GM12873 (cell line): ENCODE measurements at regions not wholly inside any gene's neighbourhood (a gene's known extent, or its start where the extent isn't known, plus 50 kb on each side); places are given as distances from the start of the nearest gene placed in this dataset.

Experiments used
- TF ChIP-seq, protein P1 (sequence below): IDR thresholded peaks from 2 replicates; pipeline ENCODE4 v1.5.1; 2012; ENCODE audit warnings: low read depth, mild to moderate bottlenecking, moderate library complexity, low read length, control low read depth; ENCODE audit not compliant: insufficient read depth; ENCODE audit errors: missing control alignments

DNA sequence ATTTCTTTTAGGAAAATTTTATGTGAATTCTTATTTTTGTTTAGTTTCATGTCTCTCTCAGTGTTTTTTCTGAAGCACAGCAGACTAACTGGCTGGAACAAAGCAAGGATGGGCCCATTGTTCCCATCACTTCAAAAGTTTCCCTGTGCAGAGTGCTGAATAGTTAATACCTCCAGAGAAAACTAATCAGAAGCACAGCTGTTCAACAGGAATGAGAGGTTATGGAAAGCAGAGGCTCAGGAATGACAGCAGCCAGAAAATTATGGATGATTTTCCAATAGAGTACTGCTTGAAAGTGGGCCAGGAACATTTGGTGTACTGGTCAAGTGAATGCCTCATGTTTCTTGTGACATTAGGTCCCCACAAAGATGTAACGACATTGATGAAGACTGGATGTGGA is 173.0 kb upstream of the TARS1 start:
- TF ChIP-seq, protein P1, sequence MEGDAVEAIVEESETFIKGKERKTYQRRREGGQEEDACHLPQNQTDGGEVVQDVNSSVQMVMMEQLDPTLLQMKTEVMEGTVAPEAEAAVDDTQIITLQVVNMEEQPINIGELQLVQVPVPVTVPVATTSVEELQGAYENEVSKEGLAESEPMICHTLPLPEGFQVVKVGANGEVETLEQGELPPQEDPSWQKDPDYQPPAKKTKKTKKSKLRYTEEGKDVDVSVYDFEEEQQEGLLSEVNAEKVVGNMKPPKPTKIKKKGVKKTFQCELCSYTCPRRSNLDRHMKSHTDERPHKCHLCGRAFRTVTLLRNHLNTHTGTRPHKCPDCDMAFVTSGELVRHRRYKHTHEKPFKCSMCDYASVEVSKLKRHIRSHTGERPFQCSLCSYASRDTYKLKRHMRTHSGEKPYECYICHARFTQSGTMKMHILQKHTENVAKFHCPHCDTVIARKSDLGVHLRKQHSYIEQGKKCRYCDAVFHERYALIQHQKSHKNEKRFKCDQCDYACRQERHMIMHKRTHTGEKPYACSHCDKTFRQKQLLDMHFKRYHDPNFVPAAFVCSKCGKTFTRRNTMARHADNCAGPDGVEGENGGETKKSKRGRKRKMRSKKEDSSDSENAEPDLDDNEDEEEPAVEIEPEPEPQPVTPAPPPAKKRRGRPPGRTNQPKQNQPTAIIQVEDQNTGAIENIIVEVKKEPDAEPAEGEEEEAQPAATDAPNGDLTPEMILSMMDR = no peak

DNA sequence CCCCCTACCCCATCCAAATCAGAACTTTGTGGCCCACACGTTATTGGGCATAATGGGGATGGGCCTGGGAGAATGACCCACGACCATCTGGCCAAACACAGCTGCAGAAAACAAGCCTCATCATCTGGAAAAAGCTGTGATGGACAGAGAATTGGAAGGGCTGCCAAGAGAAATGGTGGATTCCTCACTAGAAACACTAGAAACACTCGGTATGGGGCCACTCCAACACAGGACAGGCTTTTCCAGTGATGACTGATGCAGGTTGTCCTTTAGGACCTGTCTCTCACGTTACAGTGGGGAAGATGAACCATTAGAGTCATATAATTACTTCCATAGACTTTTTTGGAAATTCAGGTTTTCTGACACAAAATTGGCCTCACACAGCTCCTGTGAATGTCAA is 172.4 kb upstream of the TARS1 start:
- TF ChIP-seq, protein P1 = no peak

DNA sequence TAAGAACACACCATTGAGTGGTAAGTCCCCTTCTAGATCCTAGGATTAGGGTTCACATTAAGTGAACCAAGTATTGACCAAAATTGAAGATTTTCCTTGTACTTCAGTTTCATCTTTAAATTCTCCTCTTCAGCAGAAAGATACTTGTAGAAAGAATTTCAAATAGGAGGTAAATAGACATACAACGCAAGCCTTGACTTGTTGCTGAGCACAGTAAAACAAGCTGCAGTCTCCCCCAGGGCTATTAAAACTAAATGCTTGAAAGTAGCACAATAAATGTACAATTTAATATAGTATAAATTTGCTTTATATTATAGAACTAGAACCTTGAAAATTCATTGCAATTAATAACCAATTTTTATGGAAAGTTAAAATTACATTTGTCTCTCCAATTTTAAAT is 170.1 kb upstream of the TARS1 start:
- TF ChIP-seq, protein P1 = no peak

DNA sequence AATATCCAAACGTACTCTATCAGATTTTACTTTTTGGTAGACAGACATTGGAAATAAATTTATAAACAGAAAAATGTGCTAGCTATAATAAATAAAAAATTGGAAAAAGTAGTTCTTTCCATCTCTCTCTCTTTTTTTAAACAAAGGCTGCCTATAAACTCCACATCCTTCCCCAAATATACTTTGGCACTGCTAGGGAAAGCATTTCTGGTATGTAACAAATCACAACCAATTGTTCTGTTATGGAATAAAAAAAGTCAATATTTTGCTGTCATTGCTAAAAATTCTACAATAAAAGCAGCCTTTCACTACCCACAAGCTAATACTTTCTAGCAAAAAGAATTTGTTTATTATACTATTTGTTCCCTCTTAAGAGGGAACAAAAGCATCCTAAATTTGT is 169.2 kb upstream of the TARS1 start:
- TF ChIP-seq, protein P1 = no peak

DNA sequence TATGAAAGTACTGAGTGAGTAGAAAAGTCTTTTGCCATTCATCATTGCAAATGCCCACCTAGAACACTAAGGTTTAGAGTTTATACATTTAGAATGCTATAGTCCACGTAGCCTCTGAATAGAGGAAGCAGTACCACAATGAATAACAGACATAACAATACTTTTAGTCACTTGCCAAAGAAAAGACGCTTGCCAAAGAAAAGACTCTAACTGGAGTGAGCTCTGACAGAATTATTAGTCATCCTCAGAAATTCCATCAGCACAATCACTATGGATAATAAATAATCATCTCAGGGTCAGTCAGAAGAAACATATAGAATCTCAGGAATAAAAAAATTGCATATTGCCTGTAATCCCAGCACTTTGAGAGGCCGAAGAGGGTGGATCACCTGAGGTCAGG is 168.5 kb upstream of the TARS1 start:
- TF ChIP-seq, protein P1 = no peak

DNA sequence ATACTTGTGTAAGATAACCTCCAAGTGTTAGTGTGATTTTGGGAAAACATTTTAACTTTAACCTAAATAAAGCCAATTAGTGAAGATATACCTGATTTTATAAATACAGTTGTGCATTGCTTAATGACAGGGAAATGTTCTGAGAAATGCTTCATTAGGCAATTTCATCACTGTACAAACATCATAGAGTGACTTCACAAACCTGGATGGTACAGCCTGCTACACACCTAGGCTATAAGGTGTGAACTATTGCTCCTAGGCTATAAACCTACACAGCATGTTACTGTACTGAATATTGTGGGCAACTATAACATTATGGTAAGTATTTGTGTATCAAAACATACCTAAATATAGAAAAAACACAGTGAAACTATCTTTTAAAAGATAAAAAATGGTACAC is 166.8 kb upstream of the TARS1 start:
- TF ChIP-seq, protein P1 = no peak

DNA sequence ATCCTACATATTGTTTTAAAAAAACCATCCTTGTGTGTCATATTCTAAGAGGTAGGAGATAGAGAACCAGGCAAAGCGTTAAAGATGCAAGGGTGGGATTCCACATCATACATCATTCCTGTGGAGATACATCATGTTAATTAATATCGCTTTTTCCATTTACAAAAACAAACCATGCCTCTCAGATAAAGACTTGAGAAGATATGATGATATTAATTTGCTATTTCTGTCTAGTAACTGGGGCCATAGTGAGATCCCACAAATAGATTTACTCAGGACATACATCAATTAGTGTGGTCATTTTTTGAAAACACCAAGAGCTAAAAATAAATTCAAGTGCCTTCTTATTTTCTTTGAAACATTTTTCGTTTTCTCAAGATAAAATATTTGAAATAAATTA is 165.4 kb upstream of the TARS1 start:
- TF ChIP-seq, protein P1 = no peak
